ENCODE measurements at regions not wholly inside any gene's neighbourhood (a gene's known extent, or its start where the extent isn't known, plus 50 kb on each side); places are given as distances from the start of the nearest gene placed in this dataset.

GRCh38 chr13:39867807-39868206, 212.3 kb downstream of the COG6 start:
- no peak for TF ChIP-seq CTCF (IDR thresholded peaks at IDR 0.05)
- TF ChIP-seq POLR2AphosphoS5 (IDR thresholded peaks at IDR 0.05), result no peak
- no peak for TF ChIP-seq EP300 (IDR thresholded peaks at IDR 0.05)
- TF ChIP-seq POLR2A (IDR thresholded peaks at IDR 0.05), result no peak
